ENCODE measurements at regions not wholly inside any gene's neighbourhood (a gene's known extent, or its start where the extent isn't known, plus 50 kb on each side); places are given as distances from the start of the nearest gene placed in this dataset.

DNA sequence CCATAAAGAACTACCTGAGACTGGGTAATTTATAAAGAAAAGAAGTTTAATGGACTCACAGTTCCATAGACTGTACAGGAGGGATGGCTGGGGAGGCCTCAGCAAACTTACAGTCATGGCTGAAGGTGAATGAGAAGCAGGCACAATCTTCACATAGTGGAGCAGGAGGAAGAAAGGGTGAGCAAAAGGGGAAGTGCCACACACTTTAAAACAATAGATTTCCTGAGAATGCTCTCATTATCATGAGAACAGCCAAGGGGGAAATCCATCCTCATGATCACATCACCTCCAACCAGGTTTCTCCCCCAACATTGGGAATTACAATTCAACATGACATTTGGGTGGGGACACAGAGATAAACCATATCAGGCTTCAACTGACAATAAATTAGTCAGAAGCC, 664.9 kb downstream of the TAF11L14 start:
- H3K79me2 ChIP-seq (ENCODE audit: low read length): no peaks in the 10 kb centered on the region
- H3K4me3 ChIP-seq (ENCODE audit: low read length): no peak overlapping the region
- H3K4me2 ChIP-seq (ENCODE audit: low read depth, low read length, poor library complexity, severe bottlenecking): no peak overlapping the region
- no peak overlapping the region for H3K9ac ChIP-seq (ENCODE audit: low read length)
- no peak overlapping the region for H3K27ac ChIP-seq (ENCODE audit: low read length)
- no peak for DNase-seq
- H3K9me2 ChIP-seq (replicated peaks; ENCODE audit: insufficient read depth, low read length): 0 out of 2 replicates have a peak, but pooled peaks cover 5% of the 10 kb centered on the region
- H3K36me3 ChIP-seq (ENCODE audit: insufficient read depth, low read length): no peaks in the 10 kb centered on the region
- H3K4me1 ChIP-seq (ENCODE audit: low read length): no peaks in the 10 kb centered on the region
- H2AFZ ChIP-seq (ENCODE audit: low read length): no peak overlapping the region
- H4K20me1 ChIP-seq (ENCODE audit: insufficient read depth, low read depth, low read length): no peaks in the 10 kb centered on the region
- no peaks in the 10 kb centered on the region for H3K9me3 ChIP-seq (ENCODE audit: low read length)
- no peaks in the 10 kb centered on the region for H3K27me3 ChIP-seq (ENCODE audit: low read length)

DNA sequence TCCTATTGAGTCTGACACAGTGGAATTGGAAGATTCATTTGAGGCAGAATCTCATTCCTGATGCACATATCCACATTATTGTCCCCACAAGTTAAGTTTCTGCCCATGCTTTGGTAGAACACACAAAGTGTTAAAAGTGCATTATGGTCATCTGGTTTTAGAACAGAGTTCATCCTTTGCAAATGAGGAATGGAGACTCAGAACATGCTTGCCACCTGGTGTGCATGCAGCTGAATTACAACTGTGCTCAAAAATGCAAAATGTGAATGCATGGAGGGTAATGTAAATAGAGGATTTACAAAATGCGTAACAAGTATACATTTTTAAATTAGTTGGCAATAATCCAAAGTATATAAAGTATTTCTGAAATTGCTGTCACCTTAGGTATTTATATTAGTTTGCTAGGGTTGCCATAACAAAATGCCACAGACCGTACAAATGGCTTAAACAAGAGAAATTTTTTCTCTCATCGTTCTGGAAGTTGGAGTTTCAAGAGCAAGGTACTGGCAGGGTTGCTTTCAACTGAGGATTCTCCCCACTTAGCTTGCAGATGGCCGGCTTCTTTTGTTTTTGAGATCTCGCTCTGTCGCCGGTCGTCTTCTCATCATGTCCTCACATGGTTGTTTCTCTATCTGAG, 671.1 kb downstream of the TAF11L14 start:
- no peaks in the 10 kb centered on the region for H3K4me1 ChIP-seq (ENCODE audit: low read length)
- no peak overlapping the region for H3K4me2 ChIP-seq (ENCODE audit: low read depth, low read length, poor library complexity, severe bottlenecking)
- no peaks in the 10 kb centered on the region for H3K27me3 ChIP-seq (ENCODE audit: low read length)
- no peaks in the 10 kb centered on the region for H3K79me2 ChIP-seq (ENCODE audit: low read length)
- H4K20me1 ChIP-seq (ENCODE audit: insufficient read depth, low read depth, low read length): no peaks in the 10 kb centered on the region
- no peaks in the 10 kb centered on the region for H3K36me3 ChIP-seq (ENCODE audit: insufficient read depth, low read length)
- peak; percentile 65 for DNase-seq
- H3K4me3 ChIP-seq (ENCODE audit: low read length): no peak overlapping the region
- H3K9me3 ChIP-seq (ENCODE audit: low read length): no peaks in the 10 kb centered on the region
- no peaks in the 10 kb centered on the region for H3K9me2 ChIP-seq (replicated peaks; ENCODE audit: insufficient read depth, low read length)
- H3K9ac ChIP-seq (ENCODE audit: low read length): no peak overlapping the region
- H2AFZ ChIP-seq (ENCODE audit: low read length): no peak overlapping the region
- H3K27ac ChIP-seq (ENCODE audit: low read length): no peak overlapping the region

DNA sequence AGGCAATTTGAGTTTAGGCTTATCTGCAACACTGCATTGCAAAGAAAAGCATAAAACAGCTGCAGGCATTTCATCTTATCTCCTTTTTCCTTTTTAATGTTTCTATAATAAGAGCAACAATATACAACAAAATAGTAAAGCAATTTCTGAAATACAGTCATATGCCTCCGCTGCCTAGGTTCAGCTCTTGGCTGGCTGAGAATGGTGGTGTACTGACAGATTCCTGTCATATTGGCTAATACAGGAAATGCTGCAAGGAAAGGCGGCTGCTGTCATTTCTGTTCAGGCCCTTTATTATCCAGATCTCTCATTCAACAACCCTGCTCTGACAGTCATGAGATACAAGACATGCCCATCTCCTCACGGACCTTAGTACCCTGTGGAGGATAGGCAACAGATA, 677.0 kb downstream of the TAF11L14 start:
- no peaks in the 10 kb centered on the region for H3K27me3 ChIP-seq (ENCODE audit: low read length)
- no peak for DNase-seq
- no peaks in the 10 kb centered on the region for H3K9me2 ChIP-seq (replicated peaks; ENCODE audit: insufficient read depth, low read length)
- no peaks in the 10 kb centered on the region for H4K20me1 ChIP-seq (ENCODE audit: insufficient read depth, low read depth, low read length)
- H3K9me3 ChIP-seq (ENCODE audit: low read length): no peaks in the 10 kb centered on the region
- no peak overlapping the region for H3K4me3 ChIP-seq (ENCODE audit: low read length)
- no peaks in the 10 kb centered on the region for H3K36me3 ChIP-seq (ENCODE audit: insufficient read depth, low read length)
- H3K4me2 ChIP-seq (ENCODE audit: low read depth, low read length, poor library complexity, severe bottlenecking): no peak overlapping the region
- no peak overlapping the region for H3K27ac ChIP-seq (ENCODE audit: low read length)
- H3K79me2 ChIP-seq (ENCODE audit: low read length): no peaks in the 10 kb centered on the region
- no peak overlapping the region for H3K9ac ChIP-seq (ENCODE audit: low read length)
- no peaks in the 10 kb centered on the region for H3K4me1 ChIP-seq (ENCODE audit: low read length)
- H2AFZ ChIP-seq (ENCODE audit: low read length): no peak overlapping the region

DNA sequence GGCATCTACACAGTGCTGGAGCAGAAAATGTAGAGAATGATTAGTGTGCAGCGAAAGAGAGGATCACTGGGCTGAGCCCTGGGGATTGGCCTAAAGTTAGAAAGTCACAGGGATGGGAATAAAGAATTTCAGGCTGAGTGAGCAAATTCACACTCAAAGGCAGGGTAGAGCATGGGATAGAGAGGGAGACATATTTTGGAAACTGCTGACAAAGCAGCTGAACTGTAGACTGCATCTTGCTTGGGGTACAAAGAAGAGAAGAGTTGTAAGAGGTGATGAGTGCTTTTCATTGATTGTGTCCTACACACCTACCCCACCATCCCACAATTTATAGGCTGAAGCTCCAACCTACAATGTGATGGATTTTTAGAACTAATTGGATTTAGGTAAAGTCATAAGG, 677.8 kb downstream of the TAF11L14 start:
- Histone ChIP-seq H4K20me1 (ENCODE audit: insufficient read depth, low read depth, low read length) (no peaks in the 10 kb centered on the region), H3K4me3 (ENCODE audit: low read length) (no peak overlapping the region), H3K4me1 (ENCODE audit: low read length) (no peaks in the 10 kb centered on the region), H3K9me3 (ENCODE audit: low read length) (no peaks in the 10 kb centered on the region), H3K4me2 (ENCODE audit: low read depth, low read length, poor library complexity, severe bottlenecking) (no peak overlapping the region), H3K36me3 (ENCODE audit: insufficient read depth, low read length) (no peaks in the 10 kb centered on the region), H3K9ac (ENCODE audit: low read length) (no peak overlapping the region), H3K79me2 (ENCODE audit: low read length) (no peaks in the 10 kb centered on the region), H3K9me2 (replicated peaks; ENCODE audit: insufficient read depth, low read length) (no peaks in the 10 kb centered on the region), H3K27me3 (ENCODE audit: low read length) (no peaks in the 10 kb centered on the region), H3K27ac (ENCODE audit: low read length) (no peak overlapping the region), H2AFZ (ENCODE audit: low read length) (no peak overlapping the region)
- DNase-seq: no peak

DNA sequence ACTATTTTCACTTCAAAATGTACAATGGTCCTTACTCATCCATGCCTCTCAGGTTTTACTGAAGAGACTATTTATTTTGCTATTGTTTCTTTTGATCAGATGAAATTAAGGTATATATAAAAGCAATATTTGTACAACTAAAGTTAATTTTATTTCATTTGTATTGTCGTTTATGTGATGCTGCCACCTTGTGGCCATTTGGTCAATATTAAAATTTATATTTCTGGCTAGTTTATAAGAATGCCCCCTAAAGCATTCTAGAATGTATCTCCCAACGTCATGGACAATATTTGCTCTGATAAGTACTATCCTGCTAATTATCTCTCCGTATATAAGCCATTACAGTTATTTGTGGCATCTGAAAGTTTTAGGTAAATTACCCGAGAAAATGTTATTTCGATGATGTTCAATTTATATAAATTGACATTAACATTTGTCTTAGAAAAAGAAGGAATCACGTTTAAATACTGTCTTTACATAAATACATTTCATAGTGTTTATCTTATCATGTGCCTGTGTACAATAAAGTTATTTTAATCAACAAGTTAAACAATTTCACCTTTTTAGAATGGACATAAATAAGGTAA, 680.0 kb downstream of the TAF11L14 start:
- no peaks in the 10 kb centered on the region for H4K20me1 ChIP-seq (ENCODE audit: insufficient read depth, low read depth, low read length)
- H3K36me3 ChIP-seq (ENCODE audit: insufficient read depth, low read length): no peaks in the 10 kb centered on the region
- H3K9me2 ChIP-seq (replicated peaks; ENCODE audit: insufficient read depth, low read length): no peaks in the 10 kb centered on the region
- H3K4me2 ChIP-seq (ENCODE audit: low read depth, low read length, poor library complexity, severe bottlenecking): no peak overlapping the region
- DNase-seq: peak; percentile 69
- H3K9me3 ChIP-seq (ENCODE audit: low read length): no peaks in the 10 kb centered on the region
- H2AFZ ChIP-seq (ENCODE audit: low read length): no peak overlapping the region
- H3K9ac ChIP-seq (ENCODE audit: low read length): no peak overlapping the region
- no peaks in the 10 kb centered on the region for H3K4me1 ChIP-seq (ENCODE audit: low read length)
- H3K4me3 ChIP-seq (ENCODE audit: low read length): no peak overlapping the region
- no peak overlapping the region for H3K27ac ChIP-seq (ENCODE audit: low read length)
- no peaks in the 10 kb centered on the region for H3K79me2 ChIP-seq (ENCODE audit: low read length)
- H3K27me3 ChIP-seq (ENCODE audit: low read length): no peaks in the 10 kb centered on the region

DNA sequence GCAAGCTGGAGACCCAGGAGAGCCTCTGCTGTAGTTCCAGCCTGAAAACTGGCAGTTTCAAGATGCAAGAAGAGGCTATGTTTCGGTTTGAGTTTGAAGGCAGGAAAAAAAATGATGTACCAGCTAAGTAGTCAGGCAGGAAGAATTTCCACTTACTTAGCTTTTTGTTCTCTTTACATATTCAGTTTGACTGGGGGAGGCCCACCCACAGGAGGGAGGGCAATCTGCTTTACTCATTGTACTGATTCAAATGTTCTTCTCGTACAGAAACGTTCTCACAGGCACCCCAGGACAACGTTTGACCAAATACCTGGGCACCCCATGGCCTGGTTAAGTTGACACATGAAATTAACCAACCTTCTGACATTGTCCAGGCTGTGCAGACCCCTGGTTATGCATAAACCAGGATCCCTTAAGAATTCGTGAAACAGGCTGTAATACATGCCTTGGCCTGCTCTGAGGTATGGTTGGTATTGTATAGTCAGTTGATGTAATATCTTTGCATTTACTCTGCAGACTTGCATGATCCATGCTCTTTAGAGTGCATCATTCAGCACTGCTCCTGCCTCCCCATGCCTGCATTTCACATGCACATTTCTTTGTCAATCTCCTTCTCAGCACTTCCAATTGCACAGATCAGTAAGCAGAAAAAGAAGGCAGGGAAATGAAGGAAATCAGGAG, 687.1 kb downstream of the TAF11L14 start:
- Histone ChIP-seq H3K36me3 (ENCODE audit: insufficient read depth, low read length) (no peaks in the 10 kb centered on the region), H4K20me1 (ENCODE audit: insufficient read depth, low read depth, low read length) (no peaks in the 10 kb centered on the region), H3K9me3 (ENCODE audit: low read length) (no peaks in the 10 kb centered on the region), H3K4me2 (ENCODE audit: low read depth, low read length, poor library complexity, severe bottlenecking) (no peak overlapping the region), H3K27me3 (ENCODE audit: low read length) (no peaks in the 10 kb centered on the region), H3K4me1 (ENCODE audit: low read length) (no peaks in the 10 kb centered on the region), H3K79me2 (ENCODE audit: low read length) (no peaks in the 10 kb centered on the region), H2AFZ (ENCODE audit: low read length) (no peak overlapping the region), H3K9ac (ENCODE audit: low read length) (no peak overlapping the region), H3K27ac (ENCODE audit: low read length) (no peak overlapping the region), H3K9me2 (replicated peaks; ENCODE audit: insufficient read depth, low read length) (no peaks in the 10 kb centered on the region), H3K4me3 (ENCODE audit: low read length) (no peak overlapping the region)
- no peak for DNase-seq

DNA sequence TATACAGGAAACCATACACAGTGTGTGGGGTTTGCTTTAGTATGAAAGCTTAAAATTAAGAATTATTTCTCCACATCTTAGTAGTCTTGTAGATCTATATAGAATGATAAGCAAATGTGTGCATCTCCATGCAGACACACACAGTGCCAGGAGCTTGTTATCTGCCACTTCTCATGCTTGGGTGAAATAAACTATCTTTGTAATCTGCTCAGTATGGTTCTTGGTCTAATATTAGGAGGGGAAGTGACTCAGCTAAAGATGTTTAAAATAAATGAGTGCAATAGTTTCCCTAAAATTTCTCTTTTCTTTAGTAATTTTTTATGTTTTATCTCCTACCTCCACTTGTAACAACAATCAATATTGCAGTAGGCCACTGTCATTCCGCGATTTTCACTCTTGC, 689.6 kb downstream of the TAF11L14 start:
- no peak overlapping the region for H2AFZ ChIP-seq (ENCODE audit: low read length)
- no peaks in the 10 kb centered on the region for H3K4me1 ChIP-seq (ENCODE audit: low read length)
- no peaks in the 10 kb centered on the region for H3K79me2 ChIP-seq (ENCODE audit: low read length)
- no peaks in the 10 kb centered on the region for H3K9me2 ChIP-seq (replicated peaks; ENCODE audit: insufficient read depth, low read length)
- DNase-seq: no peak
- H3K36me3 ChIP-seq (ENCODE audit: insufficient read depth, low read length): no peaks in the 10 kb centered on the region
- no peaks in the 10 kb centered on the region for H4K20me1 ChIP-seq (ENCODE audit: insufficient read depth, low read depth, low read length)
- H3K9me3 ChIP-seq (ENCODE audit: low read length): no peaks in the 10 kb centered on the region
- no peak overlapping the region for H3K4me2 ChIP-seq (ENCODE audit: low read depth, low read length, poor library complexity, severe bottlenecking)
- no peak overlapping the region for H3K27ac ChIP-seq (ENCODE audit: low read length)
- H3K9ac ChIP-seq (ENCODE audit: low read length): no peak overlapping the region
- H3K4me3 ChIP-seq (ENCODE audit: low read length): no peak overlapping the region
- no peaks in the 10 kb centered on the region for H3K27me3 ChIP-seq (ENCODE audit: low read length)

DNA sequence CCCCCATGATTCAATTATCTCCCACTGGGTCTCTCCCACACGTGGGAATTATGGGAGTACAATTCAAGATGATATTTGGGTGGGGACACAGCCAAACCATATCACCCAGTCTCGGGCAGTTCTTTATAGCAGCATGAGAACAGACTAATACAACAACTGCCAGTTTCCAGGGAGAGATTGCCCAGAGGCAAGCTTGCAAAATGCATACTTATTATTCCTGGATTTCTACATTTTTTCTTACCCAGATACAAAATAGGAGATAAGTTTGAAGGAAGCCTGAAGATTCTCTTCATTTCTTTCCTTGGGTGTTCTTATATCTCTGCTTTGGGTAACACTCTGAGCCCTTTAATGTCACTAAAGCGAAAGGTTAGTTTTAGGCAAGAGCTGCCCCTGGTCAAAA, 691.2 kb downstream of the TAF11L14 start:
- Histone ChIP-seq H3K79me2 (ENCODE audit: low read length) (no peaks in the 10 kb centered on the region), H3K4me2 (ENCODE audit: low read depth, low read length, poor library complexity, severe bottlenecking) (no peak overlapping the region), H3K27me3 (ENCODE audit: low read length) (no peaks in the 10 kb centered on the region), H3K4me3 (ENCODE audit: low read length) (no peak overlapping the region), H3K9me3 (ENCODE audit: low read length) (no peaks in the 10 kb centered on the region), H2AFZ (ENCODE audit: low read length) (no peak overlapping the region), H3K9ac (ENCODE audit: low read length) (no peak overlapping the region), H4K20me1 (ENCODE audit: insufficient read depth, low read depth, low read length) (no peaks in the 10 kb centered on the region), H3K4me1 (ENCODE audit: low read length) (no peaks in the 10 kb centered on the region), H3K27ac (ENCODE audit: low read length) (no peak overlapping the region), H3K9me2 (replicated peaks; ENCODE audit: insufficient read depth, low read length) (no peaks in the 10 kb centered on the region), H3K36me3 (ENCODE audit: insufficient read depth, low read length) (no peaks in the 10 kb centered on the region)
- DNase-seq: no peak

All from Karpas-422 (cell line).